Colonic mucosa (tissue), 4 donors: ENCODE measurements at regions not wholly inside any gene's neighbourhood (a gene's known extent, or its start where the extent isn't known, plus 50 kb on each side); places are given as distances from the start of the nearest gene placed in this dataset.
"Not testable (repeated sequence)": the region's sequence is repeated elsewhere in the genome, so short reads cannot be mapped to it uniquely, and the experiment has no call there.

ENCODE experiments used
- DNase-seq: peaks from one replicate; pipeline ENCODE4 v3.0.0-alpha.2; 2020
- H3K27ac ChIP-seq: fragments of 200-600 bp; one replicate; pipeline ENCODE4 v1.8.0; 2021
- H3K27me3 ChIP-seq: fragments of 200-600 bp; one replicate; pipeline ENCODE4 v1.8.0; 2021
- H3K36me3 ChIP-seq: fragments of 200-600 bp; one replicate; pipeline ENCODE4 v1.8.0; 2021
- H3K4me1 ChIP-seq: fragments of 200-600 bp; one replicate; pipeline ENCODE4 v1.8.0; 2021; ENCODE audit warnings: mild to moderate bottlenecking
- H3K4me3 ChIP-seq: fragments of 200-600 bp; one replicate; pipeline ENCODE4 v1.8.0; 2021
- H3K9ac ChIP-seq, 2 donors: one replicate each; pipeline ENCODE4 v1.7.0; 2013; ENCODE audit warnings: control low read depth in 2 of 2, low read depth in 2 of 2, low read length in 2 of 2
- H3K9me3 ChIP-seq: fragments of 200-600 bp; one replicate; pipeline ENCODE4 v1.8.0; 2021
- CTCF ChIP-seq: fragments of 200-600 bp; IDR thresholded peaks from one replicate; pipeline ENCODE4 v1.8.0; 2022; ENCODE audit warnings: antibody characterized with exemption, mild to moderate bottlenecking
- intact Hi-C: fragments of 100-400 bp; cut with DNase I; formaldehyde crosslinking; loops from one replicate; pipeline ENCODE4 v1.14.1; 2022
- donor health status: healthy.
- donor health status: DM: no; HTN: no; CAD: no.
- donor health status: DM: no; HTN: no; CAD: no.

GRCh38 chr14:106522990-106523389 is 996.6 kb downstream of the TMEM121 start:
- no peaks in the 10 kb centered on the region for H3K4me1 ChIP-seq
- H3K27me3 ChIP-seq, result no peaks in the 10 kb centered on the region
- no peaks in the 10 kb centered on the region for H3K36me3 ChIP-seq
- no peak for DNase-seq
- H3K27ac ChIP-seq, result no peak overlapping the region
- H3K9ac ChIP-seq, result no peak overlapping the region
- no peak for TF ChIP-seq CTCF
- no peak overlapping the region for H3K4me3 ChIP-seq
- no peaks in the 10 kb centered on the region for H3K9me3 ChIP-seq
- intact Hi-C loops, result no loop called here

- Histone ChIP-seq H3K4me3 (no peak overlapping the region), H3K9me3 (no peaks in the 10 kb centered on the region), H3K27ac (no peak overlapping the region), H3K36me3 (no peaks in the 10 kb centered on the region), H3K27me3 (no peaks in the 10 kb centered on the region), H3K9ac (no peak overlapping the region), H3K4me1 (no peaks in the 10 kb centered on the region)
- TF ChIP-seq CTCF, result no peak
- intact Hi-C loops, result no loop called here
- no peak for DNase-seq
These were observed 1002.3 kb downstream of the TMEM121 start for GRCh38 chr14:106528717-106529116.

- Histone ChIP-seq H3K4me3 (no peak overlapping the region), H3K36me3 (no peaks in the 10 kb centered on the region), H3K27me3 (no peaks in the 10 kb centered on the region), H3K9me3 (no peaks in the 10 kb centered on the region), H3K4me1 (no peaks in the 10 kb centered on the region), H3K27ac (no peak overlapping the region), H3K9ac (no peak overlapping the region)
- intact Hi-C loops, result no loop called here
- DNase-seq, result no peak
- no peak for TF ChIP-seq CTCF
These were observed 1003.6 kb downstream of the TMEM121 start for GRCh38 chr14:106530031-106530422.

- Histone ChIP-seq H3K4me1 (no peaks in the 10 kb centered on the region), H3K27ac (no peak overlapping the region), H3K9me3 (no peaks in the 10 kb centered on the region), H3K4me3 (no peak overlapping the region), H3K9ac (no peak overlapping the region), H3K36me3 (no peaks in the 10 kb centered on the region), H3K27me3 (no peaks in the 10 kb centered on the region)
- DNase-seq, result no peak
- intact Hi-C loops, result no loop called here
- TF ChIP-seq CTCF, result no peak
These were observed 1004.2 kb downstream of the TMEM121 start for GRCh38 chr14:106530423-106531107.

- H3K27me3 ChIP-seq, H3K27ac ChIP-seq, H3K36me3 ChIP-seq, DNase-seq, H3K9me3 ChIP-seq, H3K4me1 ChIP-seq, H3K4me3 ChIP-seq, H3K9ac ChIP-seq, intact Hi-C loops: not testable (repeated sequence)
- peak; percentile 44 for TF ChIP-seq CTCF
These were observed 1011.2 kb downstream of the TMEM121 start for GRCh38 chr14:106537597-106537996.
